ENCODE measurements at regions not wholly inside any gene's neighbourhood (a gene's known extent, or its start where the extent isn't known, plus 50 kb on each side); places are given as distances from the start of the nearest gene placed in this dataset.

- TF ChIP-seq MAFK (IDR thresholded peaks at IDR 0.05; ENCODE audit: low read depth, low read length) = no peak
- TF ChIP-seq, protein P1, sequence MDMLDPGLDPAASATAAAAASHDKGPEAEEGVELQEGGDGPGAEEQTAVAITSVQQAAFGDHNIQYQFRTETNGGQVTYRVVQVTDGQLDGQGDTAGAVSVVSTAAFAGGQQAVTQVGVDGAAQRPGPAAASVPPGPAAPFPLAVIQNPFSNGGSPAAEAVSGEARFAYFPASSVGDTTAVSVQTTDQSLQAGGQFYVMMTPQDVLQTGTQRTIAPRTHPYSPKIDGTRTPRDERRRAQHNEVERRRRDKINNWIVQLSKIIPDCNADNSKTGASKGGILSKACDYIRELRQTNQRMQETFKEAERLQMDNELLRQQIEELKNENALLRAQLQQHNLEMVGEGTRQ (IDR thresholded peaks at IDR 0.05; ENCODE audit: low read depth, low read length) = no peak
- TF ChIP-seq, protein P2, sequence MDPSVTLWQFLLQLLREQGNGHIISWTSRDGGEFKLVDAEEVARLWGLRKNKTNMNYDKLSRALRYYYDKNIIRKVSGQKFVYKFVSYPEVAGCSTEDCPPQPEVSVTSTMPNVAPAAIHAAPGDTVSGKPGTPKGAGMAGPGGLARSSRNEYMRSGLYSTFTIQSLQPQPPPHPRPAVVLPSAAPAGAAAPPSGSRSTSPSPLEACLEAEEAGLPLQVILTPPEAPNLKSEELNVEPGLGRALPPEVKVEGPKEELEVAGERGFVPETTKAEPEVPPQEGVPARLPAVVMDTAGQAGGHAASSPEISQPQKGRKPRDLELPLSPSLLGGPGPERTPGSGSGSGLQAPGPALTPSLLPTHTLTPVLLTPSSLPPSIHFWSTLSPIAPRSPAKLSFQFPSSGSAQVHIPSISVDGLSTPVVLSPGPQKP (IDR thresholded peaks at IDR 0.05; ENCODE audit: borderline replicate concordance, low read depth, low read length) = no peak
- TF ChIP-seq CEBPB (IDR thresholded peaks at IDR 0.05; ENCODE audit: low read depth, low read length) = no peak
- no peak for TF ChIP-seq FOS (IDR thresholded peaks at IDR 0.05; ENCODE audit: low read depth, low read length)
- TF ChIP-seq POLR2A (IDR thresholded peaks at IDR 0.05; ENCODE audit: low read depth, low read length) = no peak
- no peak for TF ChIP-seq MAZ (IDR thresholded peaks at IDR 0.05; ENCODE audit: borderline replicate concordance, low read depth, low read length)
- no peak for TF ChIP-seq RFX5 (IDR thresholded peaks at IDR 0.05; ENCODE audit: low read depth, low read length)
- no peak for TF ChIP-seq MXI1 (IDR thresholded peaks at IDR 0.05; ENCODE audit: borderline replicate concordance, low read depth, low read length)
- no peak for TF ChIP-seq RAD21 (IDR thresholded peaks at IDR 0.05; ENCODE audit: low read length)
- Histone ChIP-seq H3K56ac (ENCODE audit: extremely low read depth, insufficient read depth, low read length) (no peak overlapping the region), H3K36me3 (ENCODE audit: control insufficient read depth, insufficient read depth, low read length) (no peaks in the 10 kb centered on the region), H3K27me3 (ENCODE audit: control insufficient read depth, insufficient read depth, low read length) (no peaks in the 10 kb centered on the region), H4K20me1 (ENCODE audit: insufficient read depth, low read length) (no peaks in the 10 kb centered on the region), H2AK9ac (replicated peaks; ENCODE audit: low read depth, low read length, poor library complexity) (no peak overlapping the region), H2AFZ (replicated peaks; ENCODE audit: low read length, poor library complexity) (no peak overlapping the region), H3K4me1 (ENCODE audit: control insufficient read depth, insufficient read depth, low read length) (no peaks in the 10 kb centered on the region), H3K4me2 (ENCODE audit: low read depth, low read length) (no peak overlapping the region), H3K9me1 (ENCODE audit: insufficient read depth, low read length) (no peaks in the 10 kb centered on the region), H4K5ac (ENCODE audit: low read depth, low read length) (no peak overlapping the region), H3K9ac (ENCODE audit: low read depth, low read length) (no peak overlapping the region), H3K23ac (ENCODE audit: low read depth, low read length) (no peak overlapping the region), H2BK15ac (ENCODE audit: low read depth, low read length) (no peak overlapping the region), H3K9me3 (ENCODE audit: control insufficient read depth, insufficient read depth, low read length) (peaks cover 8% of the 10 kb centered on the region), H2AK5ac (ENCODE audit: low read depth, low read length) (no peak overlapping the region), H3K4me3 (ENCODE audit: insufficient read depth, low read depth, low read length) (no peak overlapping the region), H2BK20ac (ENCODE audit: low read depth, low read length) (no peak overlapping the region), H3K79me1 (ENCODE audit: low read depth in 1 of 2, low read length in 2 of 2) (no peaks in the 10 kb centered on the region), H2BK120ac (ENCODE audit: low read depth, low read length) (no peak overlapping the region), H4K8ac (ENCODE audit: low read depth in 2 of 2, low read length in 2 of 2) (no peak overlapping the region), H3K4ac (ENCODE audit: low read depth, low read length) (no peak overlapping the region), H3K27ac (ENCODE audit: insufficient read depth, low read length) (no peak overlapping the region), H2BK5ac (ENCODE audit: low read depth, low read length, poor library complexity, severe bottlenecking) (no peak overlapping the region), H3K14ac (replicated peaks; ENCODE audit: low read depth, low read length) (no peak overlapping the region), H3K18ac (ENCODE audit: low read depth, low read length) (no peak overlapping the region), H4K91ac (ENCODE audit: insufficient read depth, low read depth, low read length) (no peak overlapping the region)
- CTCF ChIA-PET = no interaction called here
- DNase-seq (no peak), ATAC-seq (ENCODE audit: low read depth) (no peak)
- no TSS peak for BruUV-seq (replicated peaks)
- in situ Hi-C loops (cut with MboI; ENCODE audit: low sequenced_read_pairs) = no loop called here
- POLR2A ChIA-PET (ENCODE audit: unreplicated experiment) = no interaction called here
- dilution Hi-C loops (cut with HindIII; ENCODE audit: low sequenced_read_pairs, unreplicated experiment) = no loop called here
- no CpG with 5 or more reads among the region's 6 CpGs for WGBS, 2 experiments (ENCODE audit: extremely low coverage in 2 of 2, insufficient read length in 1 of 2)
- intact Hi-C loops (cut with micrococcal nuclease) = no loop called here
These were observed 1649.7 kb upstream of the SPRY2 start for GRCh38 chr13:81990652-81991051.

All from IMR-90 (cell line).